ENCODE measurements at regions not wholly inside any gene's neighbourhood (a gene's known extent, or its start where the extent isn't known, plus 50 kb on each side); places are given as distances from the start of the nearest gene placed in this dataset.
"Not testable (repeated sequence)": the region's sequence is repeated elsewhere in the genome, so short reads cannot be mapped to it uniquely, and the experiment has no call there.

- Mint-ChIP-seq H3K27ac (no peak overlapping the region), H3K4me1 (ENCODE audit: low read depth) (no peaks in the 10 kb centered on the region), H3K9me3 (peaks cover 7% of the 10 kb centered on the region), H3K27me3 (ENCODE audit: low read depth) (no peaks in the 10 kb centered on the region), H3K36me3 (ENCODE audit: low read depth) (no peaks in the 10 kb centered on the region), H3K4me3 (no peak overlapping the region)
- DNase-seq = no peak
- CTCF ChIA-PET = no interaction called here
- intact Hi-C loops (cut with micrococcal nuclease) = loop anchor here (5.0 kb wide), 1 partner anchor 212 kb away; no protein-coding TSS in a partner anchor
These were observed 572.1 kb upstream of the BRINP3 start for GRCh38 chr1:191049781-191050180.

GRCh38 chr1:191052888-191053287, 575.2 kb upstream of the BRINP3 start:
- peaks cover 8% of the 10 kb centered on the region for H3K9me3 Mint-ChIP-seq

DNA sequence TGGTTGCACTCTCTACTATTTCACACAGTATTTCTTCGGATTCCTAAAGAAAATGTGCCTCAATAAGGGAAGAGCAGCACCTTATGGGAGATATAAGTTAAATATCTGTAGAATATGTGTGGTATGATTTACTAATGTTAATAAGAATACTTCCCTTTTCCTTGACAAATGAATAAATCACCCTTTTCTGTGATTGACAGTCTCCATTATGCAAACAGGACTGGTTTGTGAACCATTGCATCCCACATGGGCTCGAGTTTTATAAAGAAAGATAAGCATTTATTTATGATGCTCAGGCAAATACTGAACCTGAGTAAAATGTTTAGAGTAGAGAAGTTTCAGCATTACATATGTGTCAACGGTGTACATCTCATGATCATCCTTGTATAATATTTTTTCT, 587.7 kb upstream of the BRINP3 start:
- no peak for DNase-seq
- Mint-ChIP-seq H3K27me3 (ENCODE audit: low read depth) (no peaks in the 10 kb centered on the region), H3K36me3 (ENCODE audit: low read depth) (no peaks in the 10 kb centered on the region), H3K4me3 (no peak overlapping the region), H3K9me3 (peaks cover 9% of the 10 kb centered on the region), H3K4me1 (ENCODE audit: low read depth) (no peaks in the 10 kb centered on the region), H3K27ac (no peak overlapping the region)
- CTCF ChIA-PET = no interaction called here
- intact Hi-C loops (cut with micrococcal nuclease) = no loop called here

More at GRCh38 chr1:191052888-191053287, 575.2 kb upstream of the BRINP3 start:
- Mint-ChIP-seq H3K27me3 (ENCODE audit: low read depth) (no peaks in the 10 kb centered on the region), H3K36me3 (ENCODE audit: low read depth) (no peaks in the 10 kb centered on the region), H3K4me1 (ENCODE audit: low read depth) (no peaks in the 10 kb centered on the region), H3K27ac (no peak overlapping the region), H3K4me3 (no peak overlapping the region)
- intact Hi-C loops (cut with micrococcal nuclease) = no loop called here
- no peak for DNase-seq
- CTCF ChIA-PET = no interaction called here

GRCh38 chr1:191065771-191066170, 588.1 kb upstream of the BRINP3 start:
- no peak for DNase-seq
- Mint-ChIP-seq H3K27ac (no peak overlapping the region), H3K4me3 (no peak overlapping the region), H3K36me3 (ENCODE audit: low read depth) (no peaks in the 10 kb centered on the region), H3K4me1 (ENCODE audit: low read depth) (no peaks in the 10 kb centered on the region), H3K9me3 (peaks cover 6% of the 10 kb centered on the region), H3K27me3 (ENCODE audit: low read depth) (no peaks in the 10 kb centered on the region)
- CTCF ChIA-PET = no interaction called here
- intact Hi-C loops (cut with micrococcal nuclease) = no loop called here

DNA sequence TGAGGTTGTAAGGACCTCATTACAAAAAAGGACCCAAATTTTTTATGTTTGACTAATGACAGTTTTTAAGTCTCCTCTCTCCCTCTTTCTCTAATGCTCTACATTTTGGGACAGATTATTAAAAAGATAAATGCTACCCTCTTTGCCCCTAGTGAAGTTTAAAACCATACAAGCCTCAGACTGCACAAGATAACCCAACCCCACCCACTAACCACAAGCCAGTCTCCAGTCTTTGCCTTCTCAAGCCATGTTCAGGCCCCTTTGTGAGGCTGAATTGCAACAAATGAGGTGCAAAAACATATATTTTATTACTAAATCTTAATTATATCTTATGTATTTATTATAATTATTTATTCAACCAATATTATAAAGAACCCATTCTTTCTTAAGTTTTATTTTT, 597.2 kb upstream of the BRINP3 start:
- CTCF ChIA-PET = no interaction called here
- no peak for DNase-seq
- Mint-ChIP-seq H3K36me3 (ENCODE audit: low read depth) (no peaks in the 10 kb centered on the region), H3K27ac (no peak overlapping the region), H3K9me3 (no peaks in the 10 kb centered on the region), H3K4me3 (no peak overlapping the region), H3K27me3 (ENCODE audit: low read depth) (no peaks in the 10 kb centered on the region), H3K4me1 (ENCODE audit: low read depth) (no peaks in the 10 kb centered on the region)
- intact Hi-C loops (cut with micrococcal nuclease) = no loop called here

DNA sequence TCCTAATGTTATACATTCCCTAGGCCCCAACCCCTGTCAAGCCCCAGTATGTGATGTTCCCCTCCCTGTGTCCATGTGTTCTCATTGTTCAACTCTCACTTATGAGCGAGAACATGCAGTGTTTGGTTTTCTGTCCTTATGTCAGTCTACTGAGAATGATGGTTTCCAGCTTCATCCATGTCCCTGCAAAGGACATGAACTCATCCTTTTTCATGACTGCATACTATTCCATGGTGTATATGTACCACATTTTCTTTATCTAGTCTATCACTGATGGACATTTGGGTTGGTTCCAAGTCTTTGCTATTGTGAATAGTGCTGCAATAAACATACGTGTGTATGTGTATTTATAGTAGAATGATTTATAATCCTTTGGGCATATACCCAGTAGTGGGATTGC, 605.4 kb upstream of the BRINP3 start:
- H3K4me3 Mint-ChIP-seq; CTCF ChIA-PET; H3K27me3 Mint-ChIP-seq (ENCODE audit: low read depth); H3K27ac Mint-ChIP-seq; intact Hi-C loops (cut with micrococcal nuclease); H3K4me1 Mint-ChIP-seq (ENCODE audit: low read depth); DNase-seq; H3K36me3 Mint-ChIP-seq (ENCODE audit: low read depth): not testable (repeated sequence)
- peaks cover 12% of the 10 kb centered on the region for H3K9me3 Mint-ChIP-seq

- intact Hi-C loops (cut with micrococcal nuclease) = no loop called here
- CTCF ChIA-PET = no interaction called here
- DNase-seq = no peak
- Mint-ChIP-seq H3K27ac (no peak overlapping the region), H3K9me3 (peaks cover 11% of the 10 kb centered on the region), H3K27me3 (ENCODE audit: low read depth) (no peaks in the 10 kb centered on the region), H3K4me1 (ENCODE audit: low read depth) (no peaks in the 10 kb centered on the region), H3K36me3 (ENCODE audit: low read depth) (no peaks in the 10 kb centered on the region), H3K4me3 (no peak overlapping the region)
These were observed 607.5 kb upstream of the BRINP3 start for GRCh38 chr1:191085121-191085520.

GRCh38 chr1:191086910-191087309, 609.2 kb upstream of the BRINP3 start:
- H3K4me1 Mint-ChIP-seq (ENCODE audit: low read depth) = no peaks in the 10 kb centered on the region
- no peaks in the 10 kb centered on the region for H3K27me3 Mint-ChIP-seq (ENCODE audit: low read depth)
- H3K9me3 Mint-ChIP-seq = peaks cover 9% of the 10 kb centered on the region
- CTCF ChIA-PET = no interaction called here
- no peak for DNase-seq
- H3K36me3 Mint-ChIP-seq (ENCODE audit: low read depth) = no peaks in the 10 kb centered on the region
- intact Hi-C loops (cut with micrococcal nuclease) = no loop called here
- no peak overlapping the region for H3K4me3 Mint-ChIP-seq
- H3K27ac Mint-ChIP-seq = no peak overlapping the region

- no peaks in the 10 kb centered on the region for H3K36me3 Mint-ChIP-seq (ENCODE audit: low read depth)
- no peak overlapping the region for H3K27ac Mint-ChIP-seq
- CTCF ChIA-PET = no interaction called here
- intact Hi-C loops (cut with micrococcal nuclease) = no loop called here
- no peaks in the 10 kb centered on the region for H3K27me3 Mint-ChIP-seq (ENCODE audit: low read depth)
- no peak for DNase-seq
- H3K4me1 Mint-ChIP-seq (ENCODE audit: low read depth) = no peaks in the 10 kb centered on the region
- no peak overlapping the region for H3K4me3 Mint-ChIP-seq
- H3K9me3 Mint-ChIP-seq = peaks cover 9% of the 10 kb centered on the region
These were observed 618.7 kb upstream of the BRINP3 start for GRCh38 chr1:191096405-191096804.

DNA sequence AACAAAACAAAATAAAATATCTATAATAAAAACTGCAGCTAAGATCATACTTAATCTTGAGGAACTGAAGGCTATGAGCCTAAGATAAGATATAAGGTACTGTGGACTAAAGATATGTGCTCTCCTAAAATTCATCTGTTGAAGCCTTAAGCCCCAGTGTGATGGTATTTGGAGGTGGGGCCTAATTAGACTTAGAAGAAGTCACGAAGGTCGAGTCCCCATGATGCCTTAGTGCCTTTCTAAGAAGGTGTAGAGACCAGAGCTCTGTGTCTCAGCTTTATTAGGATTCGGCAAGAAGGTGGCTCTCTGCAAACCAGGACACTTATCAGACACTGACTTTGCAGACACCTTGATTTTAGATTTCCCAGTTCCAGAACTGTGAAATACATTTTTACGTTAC, 622.0 kb upstream of the BRINP3 start:
- Mint-ChIP-seq H3K4me1 (ENCODE audit: low read depth) (no peaks in the 10 kb centered on the region), H3K27ac (no peak overlapping the region), H3K9me3 (peaks cover 6% of the 10 kb centered on the region), H3K27me3 (ENCODE audit: low read depth) (no peaks in the 10 kb centered on the region), H3K36me3 (ENCODE audit: low read depth) (no peaks in the 10 kb centered on the region), H3K4me3 (no peak overlapping the region)
- intact Hi-C loops (cut with micrococcal nuclease) = no loop called here
- no peak for DNase-seq
- CTCF ChIA-PET = no interaction called here

DNA sequence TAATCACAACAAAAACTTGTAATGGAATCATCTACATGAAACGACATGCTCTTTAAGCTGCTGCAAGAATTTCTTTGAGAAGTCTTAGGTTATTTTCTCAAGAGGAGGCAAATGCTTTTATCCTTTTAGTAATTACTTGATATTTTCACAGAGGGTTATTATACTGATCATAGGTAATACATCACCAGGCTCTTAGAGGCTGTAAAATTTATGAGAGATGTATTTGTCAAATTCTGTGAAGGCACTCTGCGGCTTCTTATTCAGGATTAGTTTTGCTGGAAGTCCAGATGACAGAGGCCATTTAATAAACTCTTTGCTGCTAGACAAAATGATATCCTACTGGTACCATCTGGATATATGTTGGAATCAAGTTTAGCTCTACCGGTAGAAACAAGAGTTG, 624.3 kb upstream of the BRINP3 start:
- no peaks in the 10 kb centered on the region for H3K27me3 Mint-ChIP-seq (ENCODE audit: low read depth)
- no peaks in the 10 kb centered on the region for H3K4me1 Mint-ChIP-seq (ENCODE audit: low read depth)
- intact Hi-C loops (cut with micrococcal nuclease) = no loop called here
- H3K36me3 Mint-ChIP-seq (ENCODE audit: low read depth) = no peaks in the 10 kb centered on the region
- no peak overlapping the region for H3K4me3 Mint-ChIP-seq
- CTCF ChIA-PET = no interaction called here
- DNase-seq = no peak
- H3K27ac Mint-ChIP-seq = no peak overlapping the region
- H3K9me3 Mint-ChIP-seq = peaks cover 11% of the 10 kb centered on the region

GRCh38 chr1:191125950-191126349, 648.3 kb upstream of the BRINP3 start:
- H3K9me3 Mint-ChIP-seq = peaks cover 11% of the 10 kb centered on the region
- H3K4me1 Mint-ChIP-seq (ENCODE audit: low read depth) = no peaks in the 10 kb centered on the region
- intact Hi-C loops (cut with micrococcal nuclease) = no loop called here
- no peaks in the 10 kb centered on the region for H3K36me3 Mint-ChIP-seq (ENCODE audit: low read depth)
- H3K4me3 Mint-ChIP-seq = no peak overlapping the region
- DNase-seq = no peak
- no peak overlapping the region for H3K27ac Mint-ChIP-seq
- CTCF ChIA-PET = interaction anchor here (0.7 kb wide), 1 partner anchor 320 kb away, joined by 3 read pairs; no protein-coding TSS in a partner anchor
- no peaks in the 10 kb centered on the region for H3K27me3 Mint-ChIP-seq (ENCODE audit: low read depth)

- Mint-ChIP-seq H3K27me3 (ENCODE audit: low read depth) (no peaks in the 10 kb centered on the region), H3K36me3 (ENCODE audit: low read depth) (no peaks in the 10 kb centered on the region), H3K9me3 (peaks cover 5% of the 10 kb centered on the region), H3K27ac (no peak overlapping the region), H3K4me3 (no peak overlapping the region), H3K4me1 (ENCODE audit: low read depth) (no peaks in the 10 kb centered on the region)
- DNase-seq = no peak
- intact Hi-C loops (cut with micrococcal nuclease) = no loop called here
- CTCF ChIA-PET = no interaction called here
These were observed 657.1 kb upstream of the BRINP3 start for GRCh38 chr1:191134796-191135195.

DNA sequence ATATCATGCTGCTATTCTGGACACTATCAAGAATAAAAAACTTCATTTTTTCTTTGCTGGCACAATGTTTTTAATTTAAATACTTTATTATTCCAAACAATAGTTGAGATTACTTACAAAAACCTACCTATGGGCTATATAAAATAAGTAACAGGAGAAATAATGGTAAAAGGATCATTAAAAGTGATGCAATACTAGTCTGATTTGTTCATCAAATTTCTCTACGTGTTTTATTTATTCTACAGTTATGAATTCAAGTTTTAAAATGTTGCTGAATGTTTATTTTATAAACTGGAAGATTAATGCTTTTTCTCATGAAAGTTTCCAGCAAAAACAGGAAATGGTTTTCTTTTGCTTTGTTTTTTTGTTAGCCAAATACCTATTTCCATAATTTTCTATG, 662.4 kb upstream of the BRINP3 start:
- Mint-ChIP-seq H3K36me3 (ENCODE audit: low read depth) (no peaks in the 10 kb centered on the region), H3K9me3 (peaks cover 3% of the 10 kb centered on the region), H3K27me3 (ENCODE audit: low read depth) (no peaks in the 10 kb centered on the region), H3K27ac (no peak overlapping the region), H3K4me3 (no peak overlapping the region), H3K4me1 (ENCODE audit: low read depth) (no peaks in the 10 kb centered on the region)
- CTCF ChIA-PET = no interaction called here
- intact Hi-C loops (cut with micrococcal nuclease) = no loop called here
- no peak for DNase-seq

Data from activated naive CD4-positive, alpha-beta T cell treated with anti-CD3 and anti-CD28 coated beads for 36 hours (primary cell).